Hindlimb muscle (tissue), 1 donor: ENCODE measurements at regions not wholly inside any gene's neighbourhood (a gene's known extent, or its start where the extent isn't known, plus 50 kb on each side); places are given as distances from the start of the nearest gene placed in this dataset.
"Not testable (repeated sequence)": the region's sequence is repeated elsewhere in the genome, so short reads cannot be mapped to it uniquely, and the experiment has no call there.

Experiments
- DNase-seq: peaks from one replicate; pipeline ENCODE4 v3.0.0-alpha.2; 2013

DNA sequence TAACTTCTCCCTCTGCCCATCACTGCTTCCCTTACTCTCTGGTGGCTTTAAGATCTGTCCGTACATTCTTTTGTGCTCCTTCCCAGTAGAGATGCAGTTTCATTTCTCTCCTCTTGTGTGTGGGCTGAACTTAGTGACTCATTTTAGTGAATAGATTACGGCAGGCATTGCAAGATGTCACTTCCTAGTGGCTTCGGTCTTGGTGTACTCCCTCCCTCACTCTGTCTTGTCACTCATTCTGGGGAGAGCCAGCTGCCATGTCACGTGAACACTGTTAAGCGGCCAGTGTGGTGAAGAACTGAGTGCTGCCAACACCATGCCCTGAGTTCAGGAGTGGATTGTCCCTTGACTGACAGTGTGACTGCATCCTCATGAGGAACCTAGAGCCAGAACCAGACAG, 115.9 kb downstream of the OTOR start:
- no peak for DNase-seq

DNA sequence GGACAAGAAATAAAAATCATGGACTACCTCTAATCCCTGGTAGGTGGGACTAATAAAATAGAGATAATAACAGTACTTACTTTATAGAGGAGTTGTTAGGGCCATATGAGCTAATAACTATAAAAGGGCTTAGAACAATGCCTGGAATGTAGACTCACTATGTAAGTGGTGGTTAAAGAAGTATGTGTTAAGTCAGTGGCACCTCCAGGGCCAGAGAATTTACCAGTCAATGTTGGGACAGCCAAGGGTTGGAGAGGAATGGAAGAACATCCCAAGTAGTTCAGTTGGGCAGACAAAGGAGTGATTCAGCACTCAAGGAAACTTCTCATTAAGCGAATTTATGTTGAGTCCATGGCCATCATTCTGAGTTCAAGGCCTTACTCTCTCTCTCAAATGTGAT, 116.8 kb downstream of the OTOR start:
- DNase-seq: no peak

DNA sequence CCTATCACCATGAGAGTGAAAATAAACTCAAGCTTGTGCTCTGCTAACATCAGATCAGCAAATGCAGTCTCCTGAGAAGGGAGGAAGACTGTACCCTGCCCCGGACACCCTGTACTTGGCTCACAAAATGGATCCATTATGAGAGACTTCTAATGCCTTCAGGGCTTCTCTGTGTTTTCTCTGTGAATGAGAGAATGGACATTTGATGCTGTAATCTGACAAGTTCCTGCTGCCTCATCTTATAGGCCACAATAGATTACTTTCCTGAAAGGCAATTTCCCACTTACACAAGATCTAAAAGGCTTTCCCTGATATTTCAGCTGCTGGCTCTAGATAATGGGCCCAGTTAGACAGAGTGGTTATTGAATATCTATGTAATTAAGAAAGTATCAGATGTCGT, 117.2 kb downstream of the OTOR start:
- no peak for DNase-seq

DNA sequence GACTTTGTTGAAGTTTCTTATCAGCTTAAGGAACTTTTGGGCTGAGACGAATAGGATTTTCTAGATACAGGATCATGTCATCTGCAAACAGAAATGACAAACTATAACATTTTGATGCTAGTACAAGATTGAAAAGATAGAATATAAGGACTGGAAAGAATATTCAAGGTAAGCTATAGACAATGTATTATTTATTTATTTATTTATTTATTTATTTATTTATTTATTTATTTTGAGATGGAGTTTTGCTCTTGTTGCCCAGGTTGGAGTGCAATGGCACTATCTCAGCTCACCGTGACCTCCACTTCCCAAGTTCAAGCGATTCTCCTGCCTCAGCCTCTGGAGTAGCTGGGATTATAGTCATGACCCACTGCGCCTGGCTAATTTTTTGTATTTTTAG, 125.0 kb downstream of the OTOR start:
- not testable (repeated sequence) for DNase-seq

DNA sequence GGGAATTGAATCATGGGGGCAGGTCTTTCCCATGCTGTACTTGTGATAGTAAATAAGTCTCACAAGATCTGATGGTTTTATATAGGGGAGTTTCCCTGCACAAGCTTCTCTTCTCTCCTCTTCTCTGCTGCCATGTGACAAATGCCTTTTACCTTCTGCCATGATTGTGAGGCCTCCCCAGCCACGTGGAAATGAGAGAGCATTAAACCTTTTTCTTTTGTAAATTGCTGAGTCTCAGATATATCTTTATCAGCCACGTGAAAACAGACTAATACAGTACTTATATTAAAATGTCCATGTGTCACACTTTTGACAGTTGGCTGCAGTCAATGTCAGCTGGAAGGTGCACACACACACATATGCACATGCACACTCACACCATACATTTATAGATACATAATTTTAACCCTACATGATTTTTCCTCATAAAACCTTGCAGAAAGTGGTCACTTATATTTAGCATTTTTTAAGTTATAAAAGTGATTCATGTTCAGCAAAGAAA, 128.9 kb downstream of the OTOR start:
- no peak for DNase-seq

GRCh38 chr20:16885746-16886145, 137.6 kb downstream of the OTOR start:
- DNase-seq: no peak

GRCh38 chr20:16898433-16898832, 150.3 kb downstream of the OTOR start:
- no peak for DNase-seq

DNA sequence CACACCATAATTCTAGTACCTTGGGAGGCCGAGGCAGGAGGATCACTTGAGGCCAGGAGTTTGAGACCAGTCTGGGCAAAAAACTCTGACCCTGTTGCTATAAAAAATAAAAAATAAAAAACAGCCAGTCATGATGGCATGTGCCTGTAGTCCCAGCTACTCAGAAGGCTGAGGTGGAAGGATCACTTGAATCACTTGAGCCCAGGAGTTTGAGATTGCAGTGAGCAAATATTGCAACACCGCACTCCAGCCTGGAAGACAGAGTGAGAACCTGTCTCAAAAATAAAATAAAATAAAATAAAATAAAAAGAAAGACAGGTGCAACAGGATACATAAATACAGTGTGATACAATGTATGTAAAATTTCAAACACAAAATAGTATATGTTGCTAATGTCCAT, 154.5 kb downstream of the OTOR start:
- no peak for DNase-seq

- no peak for DNase-seq
These were observed 156.6 kb downstream of the OTOR start for GRCh38 chr20:16904751-16905150.

DNA sequence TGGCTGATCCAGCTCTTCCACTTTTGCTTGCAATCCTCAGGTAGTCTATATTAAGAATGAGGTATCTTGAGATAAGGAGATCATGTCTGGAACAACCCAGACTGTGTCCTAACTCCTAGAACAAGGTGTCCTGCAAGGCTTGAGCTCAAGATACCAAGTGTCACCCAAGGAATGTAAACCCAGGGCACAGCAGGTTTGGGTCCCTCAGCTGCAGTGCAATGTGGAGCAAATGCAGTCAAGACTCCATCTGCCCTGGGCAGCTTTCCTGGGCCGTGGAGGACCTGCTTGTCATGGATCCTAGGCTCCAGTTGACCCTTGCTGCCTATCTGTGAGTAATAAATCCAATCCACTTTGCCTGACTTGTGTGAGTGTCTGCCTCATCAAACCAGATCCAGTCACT, 166.1 kb downstream of the OTOR start:
- DNase-seq: no peak

DNA sequence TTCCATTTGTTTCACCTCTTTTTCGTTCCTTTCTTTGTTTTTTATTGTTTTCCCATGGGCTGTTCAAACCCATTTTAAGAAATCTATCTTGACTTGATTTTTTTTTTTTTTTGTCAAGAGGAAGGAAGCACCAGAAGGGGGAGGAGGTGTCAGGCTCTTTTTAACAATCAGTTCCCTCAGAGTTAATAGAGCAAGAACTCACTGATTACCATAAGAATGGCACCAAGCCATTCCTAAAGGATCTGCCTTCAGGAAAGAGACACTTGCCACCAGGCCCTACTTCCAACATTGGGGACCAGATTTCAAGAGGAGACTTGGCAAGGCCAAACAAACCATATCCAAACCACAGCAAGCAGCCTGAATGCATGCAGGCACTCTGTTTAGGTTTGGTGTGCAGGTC, 168.0 kb downstream of the OTOR start:
- no peak for DNase-seq

DNA sequence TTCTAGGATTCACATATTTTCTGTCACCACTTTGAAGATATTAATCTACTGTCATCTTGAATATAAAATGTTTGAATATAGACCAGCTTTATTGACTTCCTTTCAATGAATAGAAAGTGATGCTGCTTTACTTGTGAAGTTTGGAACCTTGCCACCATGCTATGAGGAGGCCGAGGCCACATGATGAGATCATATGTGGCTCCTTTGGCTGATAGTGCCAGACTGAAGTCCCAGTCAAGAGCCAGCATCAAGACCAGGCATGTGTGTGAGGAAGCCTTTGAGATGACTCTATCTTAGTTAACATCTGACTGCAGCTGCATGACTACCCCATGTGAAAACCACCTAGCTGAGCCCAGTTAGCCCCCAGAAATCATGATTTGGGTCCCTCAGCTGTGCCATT, 169.5 kb downstream of the OTOR start:
- DNase-seq: no peak

- DNase-seq: no peak
These were observed 170.2 kb downstream of the OTOR start for GRCh38 chr20:16918366-16918765.

DNA sequence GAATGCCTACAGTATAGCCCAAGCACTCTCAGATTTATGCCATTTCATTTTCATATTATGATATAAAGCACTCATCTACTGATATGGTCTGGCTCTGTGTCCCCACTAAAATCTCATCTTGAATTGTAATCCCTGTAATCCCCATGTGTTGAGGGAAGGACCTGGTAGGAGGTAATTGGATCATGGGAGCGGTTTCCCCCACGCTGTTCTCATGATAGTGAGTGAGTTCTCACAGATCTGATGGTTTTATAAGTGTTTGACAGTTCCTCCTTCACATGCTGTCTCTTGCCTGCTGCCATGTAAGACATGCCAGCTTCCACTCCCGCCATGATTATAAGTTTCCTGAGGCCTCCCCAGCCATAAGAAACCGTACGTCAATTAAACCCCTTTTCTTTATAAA, 171.7 kb downstream of the OTOR start:
- DNase-seq: no peak

- DNase-seq: no peak
These were observed 174.7 kb downstream of the OTOR start for GRCh38 chr20:16922834-16923233.

- DNase-seq: no peak
These were observed 178.7 kb downstream of the OTOR start for GRCh38 chr20:16926626-16927430.

DNA sequence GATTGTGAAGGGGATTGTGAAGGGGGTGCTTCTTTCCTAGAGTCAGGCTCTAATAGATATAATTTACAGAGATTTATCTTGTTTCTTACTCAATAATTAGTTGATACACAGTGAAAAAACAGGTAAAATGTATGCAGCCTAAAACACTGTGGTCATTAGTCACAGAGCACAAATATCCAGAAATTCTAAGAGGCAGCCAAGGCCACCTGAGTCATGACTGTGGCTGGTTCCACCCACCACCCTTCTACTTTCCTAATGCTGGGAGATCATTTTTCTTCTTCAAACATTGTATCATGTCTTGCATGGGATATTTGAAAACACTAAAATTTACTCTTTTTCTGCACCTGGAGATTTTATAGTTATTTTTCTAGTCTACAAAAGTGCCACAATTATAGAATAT, 181.6 kb downstream of the OTOR start:
- DNase-seq: no peak

GRCh38 chr20:16930656-16931055, 182.5 kb downstream of the OTOR start:
- no peak for DNase-seq

DNA sequence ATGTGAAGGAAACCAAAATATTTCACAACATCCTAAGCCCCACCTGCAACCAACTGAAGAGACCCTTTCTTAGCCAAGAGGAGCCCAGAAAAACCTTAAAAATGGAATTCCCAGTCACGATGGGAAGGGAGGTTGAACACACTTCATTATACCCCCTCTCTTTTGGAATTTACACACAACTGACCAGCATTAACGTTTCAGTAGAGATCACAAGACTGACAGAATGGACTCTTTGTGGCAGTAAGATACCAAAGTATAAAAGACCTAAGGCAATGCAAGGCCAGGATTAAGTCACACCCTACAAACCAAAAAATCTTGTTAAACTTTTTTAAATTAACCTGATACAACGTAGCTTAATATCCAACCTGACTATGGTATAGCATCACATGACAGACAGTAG, 190.9 kb downstream of the OTOR start:
- no peak for DNase-seq

- DNase-seq: no peak
These were observed 192.5 kb downstream of the OTOR start for GRCh38 chr20:16940701-16941100.

- no peak for DNase-seq
These were observed 193.9 kb downstream of the OTOR start for GRCh38 chr20:16942051-16942450.

- DNase-seq: no peak
These were observed 194.6 kb downstream of the OTOR start for GRCh38 chr20:16942756-16943155.

DNA sequence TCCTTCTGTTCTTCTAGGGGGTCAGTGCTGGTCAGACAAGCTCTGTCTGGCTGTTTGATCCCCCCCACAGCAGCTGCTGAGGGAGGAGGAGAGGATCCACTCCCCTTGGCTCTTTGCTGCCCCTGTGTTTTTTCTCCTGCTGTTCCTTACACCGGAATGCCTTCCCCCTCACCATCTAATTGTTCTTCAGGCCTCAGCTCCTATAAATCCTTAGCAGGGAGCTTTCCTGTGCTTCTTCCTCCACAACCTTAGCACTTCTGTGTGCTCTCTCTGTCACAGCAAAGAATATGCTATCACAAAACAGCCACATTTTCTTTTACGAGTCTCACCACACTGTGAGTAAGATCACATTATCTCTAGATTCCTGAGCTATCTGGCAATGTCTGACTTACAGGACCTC, 196.6 kb downstream of the OTOR start:
- DNase-seq: no peak

- DNase-seq: no peak
These were observed 197.5 kb downstream of the OTOR start for GRCh38 chr20:16945619-16946018.

DNA sequence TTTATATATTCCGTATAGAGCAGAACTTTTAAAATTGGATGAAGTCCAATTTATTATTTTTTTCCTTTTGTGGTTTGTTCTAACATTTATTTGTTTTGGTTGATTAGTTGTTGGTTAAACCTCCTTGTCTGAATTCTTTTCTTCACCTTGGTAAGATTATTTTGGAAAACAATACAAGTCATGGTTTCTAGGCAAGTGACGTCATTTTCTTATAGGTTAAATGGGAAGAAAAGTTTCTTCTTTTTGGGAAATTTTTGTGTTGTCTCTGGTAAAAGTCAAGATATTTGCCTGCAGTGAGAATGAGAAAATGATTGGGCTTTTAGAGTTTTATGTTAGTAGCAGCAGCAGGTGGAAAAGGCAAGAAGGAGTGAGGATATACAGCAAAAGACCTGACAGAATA, 197.9 kb downstream of the OTOR start:
- DNase-seq: no peak
